IMR-90 (cell line): ENCODE measurements at regions not wholly inside any gene's neighbourhood (a gene's known extent, or its start where the extent isn't known, plus 50 kb on each side); places are given as distances from the start of the nearest gene placed in this dataset.

Experiments used
- ATAC-seq: fragments of 200-7000 bp; cut with Tn5 transposase; 2 replicates; pipeline ENCODE4 v1.9.1; 2020; ENCODE audit warnings: low read depth, mild to moderate bottlenecking, moderate library complexity
- BruUV-seq: library from RNA; stranded (reverse); fragments of 400-500 nt; replicated peaks from 2 replicates; lab custom pipeline; 2021; lab: Mats Ljungman, UMichigan
- CTCF ChIA-PET: fragments of 300-600 bp; formaldehyde crosslinking; extraction: SDS; loops from one replicate; lab custom pipeline; 2021; ENCODE audit warnings: antibody characterized with exemption; lab: Yijun Ruan, JAX
- POLR2A ChIA-PET: fragments of 300-600 bp; sonication (Branson Sonifier 250); formaldehyde crosslinking; loops from one replicate; lab custom pipeline; 2022; ENCODE audit warnings: antibody characterized with exemption; ENCODE audit not compliant: unreplicated experiment; lab: Charles Lee
- DNase-seq: peaks from one replicate; pipeline ENCODE4 v3.0.0; 2013
- H2AFZ ChIP-seq: replicated peaks from 2 replicates; pipeline ENCODE3; 2013; ENCODE audit warnings: low read length, mild to moderate bottlenecking; ENCODE audit not compliant: poor library complexity
- H2AK5ac ChIP-seq: 2 replicates; pipeline ENCODE4 v1.6.1; 2013; ENCODE audit warnings: low read depth, low read length, inconsistent platforms
- H2AK9ac ChIP-seq: replicated peaks from 2 replicates; pipeline ENCODE3; 2013; ENCODE audit warnings: mild to moderate bottlenecking, low read depth, low read length, moderate library complexity; ENCODE audit not compliant: poor library complexity
- H2BK120ac ChIP-seq: 2 replicates; pipeline ENCODE4 v1.6.1; 2013; ENCODE audit warnings: low read depth, low read length, inconsistent platforms
- H2BK15ac ChIP-seq: 3 replicates; pipeline ENCODE4 v1.6.1; 2013; ENCODE audit warnings: low read depth, low read length, inconsistent platforms
- H2BK20ac ChIP-seq: 2 replicates; pipeline ENCODE4 v1.6.1; 2013; ENCODE audit warnings: low read depth, mild to moderate bottlenecking, inconsistent platforms, low read length, moderate library complexity
- H2BK5ac ChIP-seq: 2 replicates; pipeline ENCODE4 v1.6.1; 2013; ENCODE audit warnings: mild to moderate bottlenecking, low read depth, low read length, inconsistent platforms; ENCODE audit not compliant: poor library complexity, severe bottlenecking
- H3K14ac ChIP-seq: replicated peaks from 2 replicates; pipeline ENCODE4 v1.6.1; 2013; ENCODE audit warnings: low read depth, low read length, inconsistent platforms
- H3K18ac ChIP-seq: 2 replicates; pipeline ENCODE4 v1.6.1; 2013; ENCODE audit warnings: low read depth, low read length, control low read depth
- H3K23ac ChIP-seq: 2 replicates; pipeline ENCODE4 v1.6.1; 2013; ENCODE audit warnings: low read depth, low read length, inconsistent platforms
- H3K27ac ChIP-seq: 2 replicates; pipeline ENCODE4 v1.5.1; 2013; ENCODE audit warnings: mild to moderate bottlenecking, control low read depth, low read length; ENCODE audit not compliant: insufficient read depth
- H3K27me3 ChIP-seq: 2 replicates; pipeline ENCODE4 v1.6.1; 2013; ENCODE audit warnings: low read length; ENCODE audit not compliant: control insufficient read depth, insufficient read depth
- H3K36me3 ChIP-seq: 2 replicates; pipeline ENCODE4 v1.6.1; 2013; ENCODE audit warnings: low read length, mixed read lengths; ENCODE audit not compliant: control insufficient read depth, insufficient read depth
- H3K4ac ChIP-seq: 2 replicates; pipeline ENCODE4 v1.6.1; 2013; ENCODE audit warnings: low read depth, low read length, inconsistent platforms
- H3K4me1 ChIP-seq: 2 replicates; pipeline ENCODE4 v1.6.1; 2013; ENCODE audit warnings: low read length, mixed read lengths; ENCODE audit not compliant: control insufficient read depth, insufficient read depth
- H3K4me2 ChIP-seq: 2 replicates; pipeline ENCODE4 v1.6.1; 2013; ENCODE audit warnings: low read depth, mild to moderate bottlenecking, control low read depth, low read length, moderate library complexity
- H3K4me3 ChIP-seq: 2 replicates; pipeline ENCODE4 v1.5.1; 2013; ENCODE audit warnings: low read depth, mild to moderate bottlenecking, control low read depth, low read length, moderate library complexity; ENCODE audit not compliant: insufficient read depth
- H3K56ac ChIP-seq: 2 replicates; pipeline ENCODE4 v1.6.1; 2013; ENCODE audit warnings: low read length, inconsistent platforms; ENCODE audit not compliant: insufficient read depth; ENCODE audit errors: extremely low read depth
- H3K79me1 ChIP-seq, 2 experiments: 2 replicates each; pipeline ENCODE4 v1.6.1; 2013; ENCODE audit warnings: low read length in 2 of 2, inconsistent platforms in 1 of 2, low read depth in 1 of 2
- H3K9ac ChIP-seq: 2 replicates; pipeline ENCODE4 v1.6.1; 2013; ENCODE audit warnings: low read depth, low read length, control low read depth
- H3K9me1 ChIP-seq: 2 replicates; pipeline ENCODE4 v1.6.1; 2013; ENCODE audit warnings: low read length, inconsistent platforms; ENCODE audit not compliant: insufficient read depth
- H3K9me3 ChIP-seq: 2 replicates; pipeline ENCODE4 v1.6.1; 2013; ENCODE audit warnings: low read length; ENCODE audit not compliant: control insufficient read depth, insufficient read depth
- H4K20me1 ChIP-seq: 2 replicates; pipeline ENCODE4 v1.6.1; 2013; ENCODE audit warnings: low read length, inconsistent platforms; ENCODE audit not compliant: insufficient read depth
- H4K5ac ChIP-seq: 2 replicates; pipeline ENCODE4 v1.6.1; 2013; ENCODE audit warnings: mild to moderate bottlenecking, low read depth, low read length, control low read depth
- H4K8ac ChIP-seq, 2 experiments: 2 replicates each; pipeline ENCODE4 v1.6.1; 2013; ENCODE audit warnings: low read depth in 2 of 2, low read length in 2 of 2, control low read depth in 1 of 2, inconsistent platforms in 1 of 2
- H4K91ac ChIP-seq: 2 replicates; pipeline ENCODE4 v1.6.1; 2013; ENCODE audit warnings: low read depth, low read length, inconsistent platforms; ENCODE audit not compliant: insufficient read depth
- CEBPB ChIP-seq: IDR thresholded peaks from 2 replicates; pipeline ENCODE4 v1.6.1; 2012; ENCODE audit warnings: low read depth, low read length, improper control_type of control experiment
- MAZ ChIP-seq: IDR thresholded peaks from 2 replicates; pipeline ENCODE4 v1.6.1; 2012; ENCODE audit warnings: low read depth, mild to moderate bottlenecking, low read length, improper control_type of control experiment, moderate library complexity, borderline replicate concordance
- RFX5 ChIP-seq: IDR thresholded peaks from 2 replicates; pipeline ENCODE4 v1.8.0; 2012; ENCODE audit warnings: low read depth, mild to moderate bottlenecking, low read length, moderate library complexity
- WGBS, 2 experiments: methylation state at CpG; one replicate each; pipeline versions ENCODE4 v1.1.5 to v1.1.7; 2013; ENCODE audit warnings: missing lambda C conversion rate in 2 of 2; ENCODE audit not compliant: insufficient read length in 1 of 2; ENCODE audit errors: extremely low coverage in 2 of 2; 5-methylcytosine and 5-hydroxymethylcytosine counted together
- dilution Hi-C: fragments of 300-500 bp; cut with HindIII; formaldehyde crosslinking; loops from one replicate; pipeline ENCODE4 v1.14.3; 2018; ENCODE audit warnings: low sequenced_read_pairs; ENCODE audit not compliant: unreplicated experiment
- in situ Hi-C: fragments of 300-500 bp; cut with MboI; formaldehyde crosslinking; loops from 3 replicates; pipeline ENCODE4 v1.14.3; 2019; ENCODE audit warnings: low sequenced_read_pairs, inconsistent platforms, mixed read lengths
- intact Hi-C: fragments of 100-400 bp; cut with micrococcal nuclease; formaldehyde crosslinking; loops from 2 replicates; pipeline ENCODE4 v1.10.0; 2022

DNA sequence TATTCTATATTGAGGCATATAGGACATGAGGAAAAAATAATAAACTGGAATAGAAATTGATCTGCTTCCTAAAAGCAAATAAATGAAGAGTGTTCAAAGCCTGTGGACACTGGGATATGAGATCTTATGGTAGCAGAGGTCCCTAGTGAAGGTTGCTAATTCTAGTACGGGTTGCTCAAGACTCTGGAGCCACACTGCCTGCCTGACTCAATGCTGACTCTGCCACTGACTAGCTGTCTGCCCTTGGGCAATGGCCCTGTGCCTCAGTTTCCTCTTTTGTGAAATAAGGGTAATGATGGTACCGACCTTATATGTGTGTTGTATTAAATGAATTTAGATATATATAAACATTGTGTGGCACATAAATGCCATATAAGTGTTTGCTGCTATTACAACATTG lies 59.0 kb upstream of the C1orf53 start:
- ATAC-seq (no peak), DNase-seq (no peak)
- H3K9me3 ChIP-seq = no peaks in the 10 kb centered on the region
- H4K5ac ChIP-seq = no peak overlapping the region
- H4K91ac ChIP-seq = no peak overlapping the region
- no peak overlapping the region for H2BK15ac ChIP-seq
- H3K4me2 ChIP-seq = no peak overlapping the region
- H2AK9ac ChIP-seq = no peak overlapping the region
- H3K56ac ChIP-seq = no peak overlapping the region
- H3K27ac ChIP-seq = no peak overlapping the region
- POLR2A ChIA-PET = no interaction called here
- H4K20me1 ChIP-seq = no peaks in the 10 kb centered on the region
- 100% methylated on average over 1 of the region's 2 CpGs; no CpG with 5 or more reads in 1 of the 2 experiments for WGBS, 2 experiments
- peak overlapping the region; percentile 70; the same call in 1 of the 2 replicates for H2AK5ac ChIP-seq
- no peak overlapping the region for H2BK5ac ChIP-seq
- H4K8ac ChIP-seq = no peak overlapping the region
- TF ChIP-seq MAZ = no peak
- no peak for TF ChIP-seq CEBPB
- TF ChIP-seq RFX5 = no peak
- no peaks in the 10 kb centered on the region for H3K36me3 ChIP-seq
- no peaks in the 10 kb centered on the region for H3K79me1 ChIP-seq
- H3K9ac ChIP-seq = no peak overlapping the region
- no peak overlapping the region for H3K23ac ChIP-seq
- H3K4ac ChIP-seq = no peak overlapping the region
- no peaks in the 10 kb centered on the region for H3K27me3 ChIP-seq
- H2BK20ac ChIP-seq = no peak overlapping the region
- no peak overlapping the region for H2BK120ac ChIP-seq
- H3K18ac ChIP-seq = no peak overlapping the region
- intact Hi-C loops (no loop called here), in situ Hi-C loops (loop anchor here (5.0 kb wide), 1 partner anchor 51 kb away; no protein-coding TSS in a partner anchor), dilution Hi-C loops (no loop called here)
- H3K4me1 ChIP-seq = peaks cover 10% of the 10 kb centered on the region
- H3K4me3 ChIP-seq = no peak overlapping the region
- H3K9me1 ChIP-seq = peaks cover 4% of the 10 kb centered on the region
- BruUV-seq = no TSS peak
- no peak overlapping the region for H2AFZ ChIP-seq
- no peak overlapping the region for H3K14ac ChIP-seq
- CTCF ChIA-PET = interaction anchor here (0.6 kb wide), 1 partner anchor 520 kb away, joined by 3 read pairs; no protein-coding TSS in a partner anchor
